ENCODE measurements at regions not wholly inside any gene's neighbourhood (a gene's known extent, or its start where the extent isn't known, plus 50 kb on each side); places are given as distances from the start of the nearest gene placed in this dataset.

DNA sequence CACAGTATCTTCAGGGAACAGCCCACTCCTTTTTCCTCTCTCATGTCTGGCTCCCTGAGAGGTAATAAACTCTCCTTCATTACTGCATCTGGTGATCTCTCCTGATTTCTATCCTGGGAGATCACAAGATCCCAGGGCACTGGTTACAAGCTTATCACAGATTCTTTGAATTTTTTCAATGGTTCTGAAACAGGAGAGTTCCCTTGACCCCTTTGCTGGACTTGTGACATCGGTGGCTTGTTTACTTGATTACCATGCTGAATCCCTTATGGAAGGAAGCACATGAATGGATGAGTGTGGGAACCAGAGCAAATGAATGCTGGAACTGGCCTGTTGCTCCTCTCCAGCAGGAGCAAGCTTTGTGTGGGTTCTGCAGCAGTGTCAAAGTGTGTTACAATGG lies 67.2 kb upstream of the HNMT start:
- no peak for TF ChIP-seq RAD21 (IDR thresholded peaks at IDR 0.05; ENCODE audit: low read length)
- TF ChIP-seq, protein P1, sequence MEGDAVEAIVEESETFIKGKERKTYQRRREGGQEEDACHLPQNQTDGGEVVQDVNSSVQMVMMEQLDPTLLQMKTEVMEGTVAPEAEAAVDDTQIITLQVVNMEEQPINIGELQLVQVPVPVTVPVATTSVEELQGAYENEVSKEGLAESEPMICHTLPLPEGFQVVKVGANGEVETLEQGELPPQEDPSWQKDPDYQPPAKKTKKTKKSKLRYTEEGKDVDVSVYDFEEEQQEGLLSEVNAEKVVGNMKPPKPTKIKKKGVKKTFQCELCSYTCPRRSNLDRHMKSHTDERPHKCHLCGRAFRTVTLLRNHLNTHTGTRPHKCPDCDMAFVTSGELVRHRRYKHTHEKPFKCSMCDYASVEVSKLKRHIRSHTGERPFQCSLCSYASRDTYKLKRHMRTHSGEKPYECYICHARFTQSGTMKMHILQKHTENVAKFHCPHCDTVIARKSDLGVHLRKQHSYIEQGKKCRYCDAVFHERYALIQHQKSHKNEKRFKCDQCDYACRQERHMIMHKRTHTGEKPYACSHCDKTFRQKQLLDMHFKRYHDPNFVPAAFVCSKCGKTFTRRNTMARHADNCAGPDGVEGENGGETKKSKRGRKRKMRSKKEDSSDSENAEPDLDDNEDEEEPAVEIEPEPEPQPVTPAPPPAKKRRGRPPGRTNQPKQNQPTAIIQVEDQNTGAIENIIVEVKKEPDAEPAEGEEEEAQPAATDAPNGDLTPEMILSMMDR (conservative IDR thresholded peaks at IDR 0.05; ENCODE audit: low read depth, low read length): no peak
- TF ChIP-seq POLR2A (IDR thresholded peaks at IDR 0.05; ENCODE audit: low read depth, low read length): no peak
- TF ChIP-seq RCOR1 (IDR thresholded peaks at IDR 0.05; ENCODE audit: insufficient replicate concordance, low read length): no peak
- TF ChIP-seq SMC3 (IDR thresholded peaks at IDR 0.05; ENCODE audit: low read depth, low read length): no peak
- TF ChIP-seq RFX5 (IDR thresholded peaks at IDR 0.05; ENCODE audit: low read depth, low read length): no peak
- no peak for TF ChIP-seq MXI1 (IDR thresholded peaks at IDR 0.05; ENCODE audit: borderline replicate concordance, low read depth, low read length)

All from IMR-90 (cell line).